HepG2 (cell line): ENCODE measurements at regions not wholly inside any gene's neighbourhood (a gene's known extent, or its start where the extent isn't known, plus 50 kb on each side); places are given as distances from the start of the nearest gene placed in this dataset.

Experiments used
- GATAD1 ChIP-seq: IDR thresholded peaks from 2 replicates; pipeline ENCODE4 v1.6.1; 2016; ENCODE audit warnings: missing genetic modification reagents, missing compliant biosample characterization
- HOXA7 ChIP-seq: sonication (generic); formaldehyde crosslinking; IDR thresholded peaks from 2 replicates; pipeline ENCODE4 v1.8.1; 2022; ENCODE audit warnings: mild to moderate bottlenecking, missing genetic modification reagents, moderate library complexity
- MAFK ChIP-seq, 2 experiments: IDR thresholded peaks in 1 of 2; conservative IDR thresholded peaks in 1 of 2; 2 replicates each; pipeline ENCODE4 v1.6.1; 2011; ENCODE audit warnings: improper control_type of control experiment in 2 of 2, low read length in 2 of 2
- POLR2A ChIP-seq, 2 experiments: IDR thresholded peaks; 2 replicates each; pipeline ENCODE4 v1.6.1; 2011; ENCODE audit warnings: low read depth in 2 of 2, low read length in 2 of 2, mild to moderate bottlenecking in 1 of 2, moderate library complexity in 1 of 2; ENCODE audit not compliant: insufficient read depth in 1 of 2
- TAF15 ChIP-seq: fragments of 200-400 bp; formaldehyde crosslinking; IDR thresholded peaks from one replicate; pipeline ENCODE4 v1.6.1; 2018; ENCODE audit warnings: mild to moderate bottlenecking, low read depth, low read length; ENCODE audit not compliant: poor library complexity, severe bottlenecking
- ZNF296 ChIP-seq: sonication (generic); formaldehyde crosslinking; conservative IDR thresholded peaks from 2 replicates; pipeline ENCODE4 v1.5.0; 2020; ENCODE audit warnings: mild to moderate bottlenecking, missing genetic modification reagents
- ZNF788 ChIP-seq: sonication (generic); formaldehyde crosslinking; IDR thresholded peaks from 2 replicates; pipeline ENCODE4 v1.5.0; 2020; ENCODE audit warnings: mild to moderate bottlenecking, missing genetic modification reagents, borderline replicate concordance
- TF ChIP-seq, protein P1 (sequence below): sonication (generic); formaldehyde crosslinking; IDR thresholded peaks from 2 replicates; pipeline ENCODE4 v1.5.0; 2020; ENCODE audit warnings: mild to moderate bottlenecking, missing genetic modification reagents, moderate library complexity

GRCh38 chr2:40658941-40659340 lies 207.1 kb upstream of the SLC8A1 start:
- no peak for TF ChIP-seq TAF15
- no peak for TF ChIP-seq ZNF296
- TF ChIP-seq GATAD1 (CRISPR knock-in tag), result no peak
- TF ChIP-seq MAFK (conservative IDR thresholded peaks at IDR 0.05 in 1 of 2, IDR thresholded peaks at IDR 0.05 in 1 of 2; ENCODE audit: low read length in 2 of 2), result no peak
- TF ChIP-seq ZNF788, result no peak
- TF ChIP-seq POLR2A (IDR thresholded peaks at IDR 0.05; ENCODE audit: insufficient read depth in 1 of 2, low read depth in 2 of 2, low read length in 2 of 2), result no peak
- TF ChIP-seq HOXA7 (CRISPR knock-in tag), result no peak
- TF ChIP-seq, protein P1, sequence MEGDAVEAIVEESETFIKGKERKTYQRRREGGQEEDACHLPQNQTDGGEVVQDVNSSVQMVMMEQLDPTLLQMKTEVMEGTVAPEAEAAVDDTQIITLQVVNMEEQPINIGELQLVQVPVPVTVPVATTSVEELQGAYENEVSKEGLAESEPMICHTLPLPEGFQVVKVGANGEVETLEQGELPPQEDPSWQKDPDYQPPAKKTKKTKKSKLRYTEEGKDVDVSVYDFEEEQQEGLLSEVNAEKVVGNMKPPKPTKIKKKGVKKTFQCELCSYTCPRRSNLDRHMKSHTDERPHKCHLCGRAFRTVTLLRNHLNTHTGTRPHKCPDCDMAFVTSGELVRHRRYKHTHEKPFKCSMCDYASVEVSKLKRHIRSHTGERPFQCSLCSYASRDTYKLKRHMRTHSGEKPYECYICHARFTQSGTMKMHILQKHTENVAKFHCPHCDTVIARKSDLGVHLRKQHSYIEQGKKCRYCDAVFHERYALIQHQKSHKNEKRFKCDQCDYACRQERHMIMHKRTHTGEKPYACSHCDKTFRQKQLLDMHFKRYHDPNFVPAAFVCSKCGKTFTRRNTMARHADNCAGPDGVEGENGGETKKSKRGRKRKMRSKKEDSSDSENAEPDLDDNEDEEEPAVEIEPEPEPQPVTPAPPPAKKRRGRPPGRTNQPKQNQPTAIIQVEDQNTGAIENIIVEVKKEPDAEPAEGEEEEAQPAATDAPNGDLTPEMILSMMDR (CRISPR knock-in tag), result no peak
